ENCODE measurements at regions not wholly inside any gene's neighbourhood (a gene's known extent, or its start where the extent isn't known, plus 50 kb on each side); places are given as distances from the start of the nearest gene placed in this dataset.

DNA sequence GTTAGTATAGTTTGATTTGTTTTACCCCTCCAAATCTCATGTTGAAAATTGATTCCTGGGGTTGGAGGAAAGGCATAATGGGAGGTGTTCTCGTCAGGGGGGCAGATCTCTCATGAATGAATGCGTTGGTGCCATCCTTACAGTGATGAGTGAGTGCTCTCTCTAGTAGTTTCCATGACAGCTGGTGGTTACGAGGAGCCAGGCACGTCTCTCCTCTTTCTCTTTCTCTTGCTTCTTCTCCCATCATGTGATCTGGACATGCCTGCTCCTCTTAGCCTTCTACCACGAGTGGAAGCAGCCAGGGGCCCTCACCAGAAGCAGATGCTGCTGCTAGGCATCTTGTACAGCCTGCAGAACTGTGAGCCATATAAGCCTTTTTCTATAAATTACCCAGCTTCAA, 454.1 kb downstream of the EFNA5 start:
- DNase-seq (ENCODE audit: low read depth), result no peak

DNA sequence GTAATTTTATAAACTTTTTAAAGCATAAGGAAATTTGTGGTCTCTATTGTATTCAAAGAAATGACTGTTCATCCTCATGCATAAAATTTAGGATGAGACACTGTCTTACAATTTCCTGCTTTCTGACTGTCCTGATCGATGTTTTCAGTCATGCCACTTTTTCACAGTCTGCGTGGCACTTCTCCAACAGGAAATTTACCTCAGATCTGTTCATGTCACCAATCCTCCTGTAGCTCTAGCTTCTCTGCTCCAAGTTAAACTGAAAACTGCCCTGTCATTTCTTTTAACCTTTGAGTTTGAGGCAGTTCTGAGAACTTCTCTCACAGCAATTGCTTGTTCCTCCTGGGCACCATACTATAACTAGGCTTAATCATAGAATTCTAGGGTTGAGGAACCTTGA, 455.1 kb downstream of the EFNA5 start:
- no peak for DNase-seq (ENCODE audit: low read depth)

DNA sequence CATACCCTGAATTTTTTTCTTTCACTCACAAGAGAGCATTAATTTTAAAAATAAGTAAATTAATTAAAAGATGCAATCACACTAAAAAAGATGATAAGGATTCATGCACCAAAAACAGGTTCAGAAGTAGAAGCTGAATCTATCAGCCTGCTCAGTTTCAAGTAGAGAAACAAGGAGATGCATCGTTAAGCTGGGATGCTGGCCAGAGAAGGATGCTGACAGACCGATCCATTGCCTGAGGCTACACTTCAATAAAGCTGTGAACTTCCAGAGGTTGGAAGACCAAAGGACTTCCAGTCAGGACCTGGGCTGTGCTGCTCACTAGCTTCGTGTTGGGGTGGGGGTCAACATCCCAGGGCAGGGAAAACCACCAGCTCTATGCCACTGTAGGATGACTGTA, 457.7 kb downstream of the EFNA5 start:
- DNase-seq (ENCODE audit: low read depth), result no peak

DNA sequence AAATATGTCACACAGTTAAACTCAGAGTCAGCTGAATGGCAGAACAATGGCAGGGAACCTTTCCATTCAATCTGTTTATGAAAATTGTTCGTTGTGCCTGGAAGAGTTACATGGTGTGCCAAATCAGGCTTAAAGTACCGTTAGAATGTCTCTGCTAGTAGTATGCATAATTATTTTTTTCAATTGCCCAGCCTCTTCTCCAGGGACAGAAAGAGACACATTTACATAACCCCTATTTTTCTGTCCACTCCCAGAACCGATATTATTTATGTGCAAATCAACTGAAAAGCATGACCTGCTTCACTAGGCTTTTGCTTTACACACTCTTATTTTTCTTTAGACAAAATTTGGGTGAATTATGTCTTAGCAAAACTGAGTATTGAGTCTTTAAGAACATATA, 459.1 kb downstream of the EFNA5 start:
- no peak for DNase-seq (ENCODE audit: low read depth)

DNA sequence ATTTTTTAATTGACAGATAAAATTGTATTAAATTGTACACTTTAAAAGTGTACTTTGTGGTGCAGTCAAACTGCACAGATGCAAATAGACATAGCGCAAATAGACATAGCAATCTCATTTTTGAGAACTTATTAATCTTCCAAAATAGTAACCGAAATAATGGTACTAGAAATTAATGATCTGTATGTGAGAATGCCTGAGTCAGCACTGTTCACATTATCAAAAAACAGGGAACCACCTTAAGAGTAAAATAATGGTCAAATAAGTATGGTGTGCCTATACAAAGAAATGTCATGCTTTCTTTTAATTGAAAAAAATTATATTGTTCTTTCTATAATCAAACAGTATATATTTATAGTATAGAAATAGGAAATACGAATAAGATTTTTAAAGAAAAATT, 461.9 kb downstream of the EFNA5 start:
- no peak for DNase-seq (ENCODE audit: low read depth)

DNA sequence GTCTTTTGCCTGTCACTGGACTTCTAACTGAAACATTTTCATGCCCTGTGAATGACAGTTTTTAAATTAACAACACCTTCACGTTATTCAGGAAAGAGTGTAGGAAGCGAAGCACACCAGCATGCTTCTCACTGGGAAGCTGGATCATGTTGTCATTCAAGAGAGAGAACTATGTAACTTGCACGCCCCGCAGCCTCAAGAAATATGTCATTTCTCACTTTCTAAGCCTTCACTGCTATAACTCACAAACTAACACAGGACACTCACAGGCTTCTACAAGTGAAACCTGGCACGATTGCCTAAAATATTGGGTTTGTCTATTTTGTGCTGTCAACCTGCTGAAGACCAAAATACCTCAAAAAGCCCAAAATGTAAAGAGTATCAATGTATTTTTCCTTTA, 466.3 kb downstream of the EFNA5 start:
- DNase-seq (ENCODE audit: low read depth), result no peak

DNA sequence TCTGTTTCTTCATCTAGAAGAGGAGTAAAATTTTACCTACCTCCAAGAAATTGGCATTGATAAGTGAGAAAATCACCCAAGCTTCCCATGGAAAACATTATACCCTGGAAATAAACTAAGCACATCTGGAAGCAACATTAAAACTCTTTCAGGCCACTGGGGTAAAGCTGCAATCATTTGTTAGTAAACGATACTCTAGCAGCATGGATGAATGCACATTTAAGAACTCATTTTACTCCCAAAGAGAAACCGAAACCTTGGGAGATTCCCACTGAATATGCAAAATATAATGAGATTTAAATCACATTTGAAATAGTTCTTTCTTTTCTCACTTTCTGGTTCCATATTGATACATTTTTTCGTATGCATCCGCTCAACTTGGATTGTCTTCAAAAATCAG, 467.5 kb downstream of the EFNA5 start:
- no peak for DNase-seq (ENCODE audit: low read depth)

DNA sequence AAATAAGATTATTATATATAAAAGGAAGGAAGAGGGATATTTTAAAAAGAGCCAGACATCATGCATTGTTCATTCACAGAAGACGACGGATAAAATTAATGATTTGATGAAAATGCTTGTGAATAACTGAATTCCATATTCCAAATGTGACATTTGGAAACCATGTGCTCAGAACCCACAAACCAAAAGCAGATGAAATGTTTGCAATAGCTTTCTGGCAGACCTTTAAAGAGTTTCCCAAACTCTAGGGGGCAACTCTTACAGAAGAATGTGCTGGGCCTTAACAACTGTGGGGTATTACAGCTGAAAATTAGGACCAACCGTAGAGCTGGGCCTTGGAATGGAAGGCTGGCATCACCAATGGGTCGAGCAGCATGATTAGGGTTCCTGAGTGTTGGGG, 471.0 kb downstream of the EFNA5 start:
- DNase-seq (ENCODE audit: low read depth), result no peak

DNA sequence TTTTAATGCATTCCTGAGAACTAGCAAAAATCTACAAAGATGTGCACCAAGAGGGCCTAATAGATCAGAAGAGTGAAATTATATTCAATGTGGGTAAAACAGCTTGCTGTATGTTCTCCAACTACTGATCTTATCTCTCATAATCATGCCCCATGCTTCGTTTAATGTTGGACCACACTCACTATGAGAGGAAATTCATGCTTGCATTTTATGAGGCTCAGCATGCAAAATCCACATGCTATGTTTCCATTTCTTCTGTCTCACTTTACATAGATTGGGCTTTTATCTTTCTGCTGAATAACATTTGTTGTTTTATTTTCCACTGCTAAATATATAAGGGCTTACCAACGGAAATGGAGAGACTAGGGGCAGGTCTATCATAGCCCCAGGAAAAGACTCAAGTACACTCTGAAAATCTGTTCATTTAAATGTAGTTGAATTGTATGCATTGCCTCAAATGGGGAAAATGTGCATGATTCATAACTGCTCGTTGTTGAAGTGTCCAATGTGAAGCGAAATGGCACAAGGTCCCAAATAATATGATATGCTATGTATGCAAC, 474.2 kb downstream of the EFNA5 start:
- no peak for DNase-seq (ENCODE audit: low read depth)

DNA sequence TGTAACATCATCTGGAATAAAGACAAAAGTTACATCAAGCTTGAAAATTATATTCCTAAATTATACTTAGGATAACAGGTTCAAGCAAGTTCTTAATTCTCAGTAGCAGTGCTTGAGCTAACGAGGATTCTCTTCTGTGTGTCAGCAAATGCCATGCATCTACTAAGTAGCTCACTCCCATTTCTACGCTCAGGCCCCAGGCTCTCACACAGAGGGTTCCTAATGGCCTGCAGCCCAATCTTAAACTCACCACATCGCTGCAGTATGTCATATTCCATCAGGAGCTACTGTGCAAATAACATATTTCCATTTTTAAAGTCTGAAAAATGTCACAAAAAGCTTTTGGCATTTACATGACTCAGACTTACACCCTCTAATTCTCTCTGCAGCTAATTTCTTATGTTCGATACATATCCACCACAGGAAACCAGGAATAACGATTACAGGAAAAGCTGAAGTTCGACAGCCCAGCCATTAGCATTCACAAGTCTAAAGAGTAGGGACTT, 474.8 kb downstream of the EFNA5 start:
- no peak for DNase-seq (ENCODE audit: low read depth)

DNA sequence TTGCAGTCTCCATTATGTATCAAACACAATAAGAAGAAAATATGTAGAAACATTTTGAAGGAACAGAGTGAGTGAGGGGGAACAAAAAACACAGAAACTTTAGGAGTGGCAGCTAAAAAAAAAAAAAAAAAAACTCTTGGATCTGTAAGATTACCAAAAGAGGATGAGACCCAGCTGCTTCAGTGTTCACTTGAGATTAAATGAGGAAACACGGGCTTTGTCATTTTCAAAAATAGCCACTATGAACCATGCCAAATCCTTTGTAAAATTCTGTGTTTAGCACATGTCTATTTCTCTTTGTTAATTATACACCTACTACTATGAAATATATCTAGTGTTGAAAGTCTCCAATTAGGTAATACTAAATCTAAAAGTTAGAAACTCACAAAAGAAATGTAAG, 485.9 kb downstream of the EFNA5 start:
- no peak for DNase-seq (ENCODE audit: low read depth)

DNA sequence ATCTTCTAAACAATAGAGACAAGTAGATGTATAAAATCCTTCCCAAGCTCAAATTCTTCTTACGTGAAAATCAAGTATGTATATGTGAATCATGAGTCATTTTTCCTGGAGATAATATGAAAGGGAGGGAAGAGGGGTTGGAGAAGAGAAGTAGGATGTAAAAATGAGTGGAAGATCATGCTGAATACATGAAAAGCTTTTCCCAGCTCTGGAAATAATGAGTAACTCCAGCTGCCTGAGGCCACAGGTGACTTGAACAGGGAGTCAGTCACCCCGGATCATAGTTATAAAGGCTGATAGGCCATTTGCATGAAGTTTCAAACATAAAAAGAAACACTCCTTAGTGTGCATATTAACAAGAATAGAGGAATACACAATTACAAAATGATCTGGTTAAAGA, 486.7 kb downstream of the EFNA5 start:
- DNase-seq (ENCODE audit: low read depth), result no peak

DNA sequence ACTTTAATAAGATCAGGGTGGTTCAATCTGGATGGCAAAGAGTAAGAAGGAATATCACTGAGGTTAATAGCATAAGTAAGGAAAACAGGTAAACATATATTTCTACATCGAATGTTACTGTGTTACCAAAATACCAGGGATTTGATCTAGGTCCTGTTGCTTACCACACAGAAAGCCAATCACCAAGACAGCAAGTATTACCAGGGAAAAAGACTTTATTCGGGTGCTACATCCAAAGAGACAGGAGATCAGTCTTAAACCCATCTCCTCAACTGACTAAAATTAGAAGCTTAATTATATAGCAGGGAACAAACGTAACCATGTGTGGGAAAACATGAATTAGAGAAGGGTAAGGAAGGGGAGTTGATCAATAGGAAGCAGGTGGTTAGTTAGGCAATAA, 500.1 kb downstream of the EFNA5 start:
- DNase-seq (ENCODE audit: low read depth), result no peak

DNA sequence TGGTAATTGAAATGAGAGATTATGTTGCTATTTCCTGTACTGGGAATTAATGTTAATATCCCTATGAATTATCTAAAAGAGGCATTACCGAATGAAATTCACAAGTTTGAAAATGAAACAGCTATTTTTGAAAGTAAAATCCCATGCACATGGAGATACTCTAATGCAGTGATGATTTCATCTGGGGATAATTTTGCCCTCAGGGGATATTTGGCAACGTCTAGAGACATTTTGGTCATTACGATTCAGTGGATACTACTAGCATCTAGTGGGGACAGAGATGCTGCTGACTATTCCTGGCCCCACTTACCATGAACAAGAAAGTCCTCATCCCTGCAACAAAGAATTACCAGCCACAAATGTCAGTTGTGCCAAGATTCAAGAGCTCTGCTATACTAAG, 500.9 kb downstream of the EFNA5 start:
- DNase-seq (ENCODE audit: low read depth), result no peak

DNA sequence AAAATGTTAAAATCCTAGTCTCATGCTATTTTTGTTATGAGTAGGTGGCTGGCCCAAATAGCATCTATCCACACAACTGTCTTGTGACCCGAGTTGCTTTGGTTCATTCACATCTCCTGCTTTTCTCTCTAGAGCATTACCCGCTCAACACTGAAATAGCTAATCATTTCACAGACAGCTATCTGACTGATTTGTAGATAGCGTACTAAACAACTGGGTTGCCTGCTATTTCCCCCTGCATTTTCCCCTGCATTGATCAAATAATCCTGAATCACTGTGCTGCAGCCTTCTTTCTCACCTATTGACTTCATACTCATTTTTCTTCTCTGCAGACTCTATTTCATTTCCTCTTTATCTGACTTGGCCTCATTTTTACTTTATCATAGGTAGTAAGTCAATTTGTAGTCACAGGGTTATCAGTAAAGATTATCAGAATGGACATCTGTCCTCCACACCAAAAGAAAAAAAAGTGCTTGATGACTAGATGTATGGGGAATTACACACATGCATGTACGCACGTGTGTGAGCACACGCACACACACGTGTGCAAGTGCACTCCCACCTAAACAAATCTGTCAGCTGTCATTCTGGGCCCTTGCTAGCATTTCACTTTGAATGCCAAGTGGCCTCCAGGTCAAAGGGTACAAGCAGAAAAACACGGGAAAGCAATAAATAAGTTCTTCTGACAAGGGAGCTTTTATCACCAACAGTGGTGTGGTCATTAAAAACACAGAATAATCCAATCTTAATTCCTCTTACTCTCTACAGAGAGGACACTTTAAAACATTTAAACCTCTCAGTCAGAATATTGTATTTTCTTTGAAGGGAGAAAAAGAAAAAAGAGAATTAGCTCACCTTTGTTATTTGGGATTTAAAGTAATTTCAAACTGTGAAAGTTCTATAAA, 501.6 kb downstream of the EFNA5 start:
- DNase-seq (ENCODE audit: low read depth), result no peak

DNA sequence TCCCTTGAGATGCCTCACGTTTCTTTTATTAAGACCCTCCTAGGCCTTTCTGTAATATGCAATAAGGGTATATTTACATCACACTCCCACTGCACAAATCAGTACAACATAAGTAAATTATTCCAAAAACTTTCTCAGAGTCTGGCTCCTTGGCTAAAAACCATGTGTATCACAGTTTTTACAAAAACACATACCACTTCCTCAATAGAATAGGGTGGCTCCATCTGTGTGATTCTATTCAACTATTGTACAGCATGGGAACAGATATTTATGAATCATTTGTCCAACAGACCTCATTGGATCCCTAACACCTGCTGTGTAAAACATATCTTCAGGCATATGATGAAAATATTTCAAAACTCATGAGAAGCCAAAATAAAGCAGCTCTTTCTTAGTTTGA, 502.7 kb downstream of the EFNA5 start:
- DNase-seq (ENCODE audit: low read depth), result no peak

DNA sequence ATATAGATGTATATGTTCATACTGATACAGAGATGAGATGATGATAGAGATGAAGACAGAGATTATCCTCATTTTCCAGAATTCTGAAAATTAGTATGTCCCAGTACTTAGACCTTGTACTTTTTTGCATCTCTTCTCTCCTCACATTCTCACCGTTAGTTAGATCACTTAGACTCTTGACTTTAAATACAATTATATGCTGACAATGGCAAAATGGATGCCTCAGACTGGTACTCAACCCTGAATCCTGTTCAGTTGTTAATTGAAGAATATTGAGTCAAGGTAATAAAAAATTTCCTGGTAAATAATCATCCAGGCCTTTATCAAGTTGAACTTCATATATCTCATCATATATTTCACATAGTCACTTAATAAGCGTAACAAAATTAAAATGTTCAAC, 505.4 kb downstream of the EFNA5 start:
- DNase-seq (ENCODE audit: low read depth), result no peak

DNA sequence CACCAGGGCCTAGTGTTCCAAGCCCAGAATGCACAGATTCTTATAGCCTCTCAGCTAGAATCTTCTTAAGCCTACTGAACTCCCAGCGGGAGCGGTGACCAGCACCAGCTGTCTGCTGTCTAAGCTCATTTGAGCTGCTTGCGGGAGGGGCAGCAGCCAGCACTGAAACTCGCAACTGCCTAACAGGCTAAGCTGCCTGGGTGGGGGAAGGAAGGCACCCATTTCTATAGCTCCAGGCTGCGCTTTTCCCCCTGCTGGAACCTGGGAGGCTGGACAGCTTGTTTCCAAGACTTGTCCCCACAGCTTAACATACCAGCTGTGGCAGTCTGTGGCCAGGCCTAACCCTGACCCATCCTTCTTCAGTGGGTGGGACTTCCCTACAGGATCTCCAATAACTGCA, 512.9 kb downstream of the EFNA5 start:
- DNase-seq (ENCODE audit: low read depth), result no peak

DNA sequence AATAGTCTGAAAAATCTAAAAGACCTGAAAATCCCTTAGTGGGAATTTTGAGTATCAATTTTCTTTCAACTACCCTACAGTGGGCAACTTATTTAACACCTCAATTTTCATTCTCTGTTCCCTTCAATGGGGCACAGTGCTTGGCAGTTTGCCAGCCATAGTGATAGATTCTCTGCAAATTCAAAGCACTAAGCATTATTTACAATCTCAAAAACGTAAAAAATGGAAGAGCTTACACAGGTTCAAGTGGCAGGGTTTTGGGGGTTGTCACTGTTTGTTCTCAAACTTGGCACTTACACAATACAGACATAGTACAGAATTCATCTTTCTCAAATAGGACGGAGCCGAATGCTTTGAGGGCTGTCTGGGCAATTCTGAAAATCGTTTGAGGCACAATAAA, 515.0 kb downstream of the EFNA5 start:
- DNase-seq (ENCODE audit: low read depth), result no peak

DNA sequence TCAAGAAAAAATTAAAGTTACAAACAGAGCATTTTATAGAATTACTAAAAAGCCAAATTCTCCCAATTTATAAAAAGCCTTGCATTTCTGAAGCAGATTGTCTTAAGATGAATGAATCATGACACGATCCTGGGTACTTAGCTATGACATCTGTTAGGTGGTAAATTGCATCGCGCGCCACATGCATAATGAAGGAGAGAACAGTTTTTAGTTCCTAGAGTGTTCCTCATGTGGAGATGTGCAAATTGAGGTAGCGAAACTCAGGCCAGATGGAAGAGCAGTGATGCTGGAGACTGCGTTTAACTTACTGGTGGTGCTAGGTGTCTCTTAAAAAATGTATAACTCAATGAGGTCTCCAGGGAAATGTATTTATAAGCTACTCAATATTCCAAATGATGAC, 516.1 kb downstream of the EFNA5 start:
- DNase-seq (ENCODE audit: low read depth), result no peak

DNA sequence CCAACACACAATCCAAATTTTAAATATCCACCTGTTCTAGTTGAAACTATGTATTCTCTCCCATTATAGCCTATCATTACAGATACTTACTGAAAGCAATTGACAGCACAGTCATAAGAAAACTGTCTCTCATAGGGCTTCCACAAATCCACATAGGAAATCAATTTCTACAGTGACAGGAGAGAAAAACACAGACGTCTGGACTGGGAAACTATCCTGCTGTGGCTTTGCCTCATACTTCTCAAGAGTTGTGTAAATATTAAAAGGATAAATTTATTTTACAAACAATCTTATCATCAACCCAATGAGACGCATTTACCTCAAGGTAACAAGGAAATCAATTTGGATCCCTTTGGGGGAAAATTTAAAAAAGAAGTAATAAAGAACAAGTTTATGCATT, 517.5 kb downstream of the EFNA5 start:
- DNase-seq (ENCODE audit: low read depth), result no peak

DNA sequence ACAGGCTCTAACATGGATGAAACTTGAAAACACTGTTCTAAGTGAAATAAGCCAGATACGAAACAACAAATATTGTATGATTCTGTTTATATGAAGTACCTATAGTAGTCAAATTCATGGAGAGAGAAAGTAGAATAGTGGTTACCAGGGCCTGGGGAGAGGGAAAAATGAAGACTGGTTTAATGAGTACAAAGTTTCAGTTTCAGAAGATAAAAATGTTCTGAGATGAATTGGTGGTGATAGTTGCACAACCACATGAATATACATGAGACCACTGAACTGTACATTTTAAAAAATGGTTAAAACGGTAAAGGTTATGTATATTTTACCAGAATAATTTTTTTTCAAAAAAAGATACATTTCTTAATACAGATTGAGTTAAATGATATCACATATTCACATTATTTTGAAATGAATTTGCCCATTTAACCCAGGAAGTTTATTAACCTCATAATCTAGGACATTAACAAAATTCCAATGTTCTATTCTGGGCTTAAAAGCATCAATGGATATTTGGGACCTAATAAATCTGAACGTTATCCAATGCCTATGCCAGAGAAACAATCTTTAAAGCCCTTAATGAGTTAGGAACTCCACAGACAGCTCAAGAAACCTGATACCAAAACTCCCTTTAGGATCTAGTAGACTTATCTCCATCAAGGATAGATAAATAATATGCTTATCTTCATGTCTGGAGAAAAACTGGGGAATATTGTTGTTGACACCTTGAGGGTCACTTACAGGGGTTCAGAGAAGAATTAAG, 521.3 kb downstream of the EFNA5 start:
- no peak for DNase-seq (ENCODE audit: low read depth)

DNA sequence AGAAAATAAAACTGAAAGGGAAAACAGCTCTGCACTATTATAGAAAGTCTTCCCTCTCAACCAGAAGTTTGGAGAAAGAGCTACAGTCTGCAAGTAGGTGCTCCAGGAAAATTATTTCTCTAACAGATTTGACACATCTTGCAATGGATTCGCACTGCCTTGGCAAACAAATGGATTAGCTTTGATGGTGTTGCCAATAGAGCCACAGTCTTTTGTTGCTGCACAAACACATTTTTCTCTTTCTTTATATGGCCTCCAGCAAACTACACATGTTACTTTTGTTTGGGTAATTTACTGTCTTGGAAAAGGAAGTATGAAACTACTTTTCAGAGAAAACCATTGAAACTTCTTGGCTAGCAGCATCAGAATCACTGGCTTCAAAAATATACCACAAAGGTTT, 523.1 kb downstream of the EFNA5 start:
- no peak for DNase-seq (ENCODE audit: low read depth)
